Activated T-cell treated with anti-CD3 and anti-CD28 coated beads, Interleukin-2, amount 50 U/mL, for 24 hours (primary cell): ENCODE measurements at regions not wholly inside any gene's neighbourhood (a gene's known extent, or its start where the extent isn't known, plus 50 kb on each side); places are given as distances from the start of the nearest gene placed in this dataset.
"Not testable (repeated sequence)": the region's sequence is repeated elsewhere in the genome, so short reads cannot be mapped to it uniquely, and the experiment has no call there.

Experiments
- DNase-seq: peaks from one replicate; pipeline ENCODE4 v3.0.0-alpha.2; 2020
- H3K27ac Mint-ChIP-seq: 2 replicates; pipeline ENCODE4 v1.8.0; 2020; ENCODE audit warnings: mild to moderate bottlenecking, mixed read lengths
- H3K27me3 Mint-ChIP-seq: 2 replicates; pipeline ENCODE4 v1.8.0; 2020; ENCODE audit warnings: mixed read lengths
- H3K36me3 Mint-ChIP-seq: 2 replicates; pipeline ENCODE4 v1.8.0; 2020; ENCODE audit warnings: low read depth, mixed read lengths
- H3K4me1 Mint-ChIP-seq: 2 replicates; pipeline ENCODE4 v1.8.0; 2020; ENCODE audit warnings: low read depth, mixed read lengths
- H3K4me3 Mint-ChIP-seq: 2 replicates; pipeline ENCODE4 v1.8.0; 2020; ENCODE audit warnings: mild to moderate bottlenecking, moderate library complexity, mixed read lengths
- H3K9me3 Mint-ChIP-seq: 2 replicates; pipeline ENCODE4 v1.8.0; 2020; ENCODE audit warnings: mixed read lengths

GRCh38 chr3:106836906-106837305 is 540.3 kb upstream of the CCDC54 start:
- Mint-ChIP-seq H3K27ac (no peak overlapping the region), H3K27me3 (no peaks in the 10 kb centered on the region), H3K36me3 (no peaks in the 10 kb centered on the region), H3K4me3 (no peak overlapping the region), H3K4me1 (no peaks in the 10 kb centered on the region), H3K9me3 (peaks cover 9% of the 10 kb centered on the region)
- no peak for DNase-seq

GRCh38 chr3:106837616-106838015 is 539.6 kb upstream of the CCDC54 start:
- H3K9me3 Mint-ChIP-seq, result peaks cover 2% of the 10 kb centered on the region
- no peak overlapping the region for H3K4me3 Mint-ChIP-seq
- DNase-seq, result no peak
- no peaks in the 10 kb centered on the region for H3K4me1 Mint-ChIP-seq
- no peak overlapping the region for H3K27ac Mint-ChIP-seq
- no peaks in the 10 kb centered on the region for H3K27me3 Mint-ChIP-seq
- H3K36me3 Mint-ChIP-seq, result no peaks in the 10 kb centered on the region

DNA sequence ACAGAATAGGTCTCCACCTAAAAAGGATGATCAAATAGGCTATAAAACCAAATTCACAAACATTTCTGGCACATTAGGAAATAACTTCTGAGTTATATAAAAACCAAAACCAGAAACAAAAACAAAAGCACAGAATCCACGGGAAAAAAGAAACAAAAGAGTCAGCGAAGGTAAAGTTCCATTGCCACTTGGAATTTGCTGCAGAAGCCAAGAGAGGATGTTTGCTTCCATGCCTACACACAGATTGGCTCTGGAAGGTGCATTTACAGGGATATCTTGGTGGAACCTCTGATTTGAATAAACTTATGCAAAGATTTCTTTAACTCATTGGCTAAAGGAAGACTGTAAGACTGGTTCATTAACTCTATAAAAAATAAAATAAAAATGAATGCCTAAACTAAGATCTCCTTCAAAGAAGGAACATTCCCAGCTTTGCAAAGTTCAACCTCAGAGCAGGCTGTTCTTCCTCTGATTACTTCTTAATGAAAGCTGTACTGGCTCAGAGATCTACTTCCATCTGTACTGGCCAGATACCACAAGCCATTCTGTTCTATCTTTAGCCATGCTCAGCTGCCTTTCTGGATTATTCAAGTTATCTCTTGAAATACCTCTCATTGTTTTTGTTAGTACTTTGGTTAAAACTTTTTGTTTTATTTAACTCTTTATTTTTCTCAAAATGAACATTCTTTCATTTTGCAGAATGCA is 537.5 kb upstream of the CCDC54 start:
- peaks cover 2% of the 10 kb centered on the region for H3K9me3 Mint-ChIP-seq

DNA sequence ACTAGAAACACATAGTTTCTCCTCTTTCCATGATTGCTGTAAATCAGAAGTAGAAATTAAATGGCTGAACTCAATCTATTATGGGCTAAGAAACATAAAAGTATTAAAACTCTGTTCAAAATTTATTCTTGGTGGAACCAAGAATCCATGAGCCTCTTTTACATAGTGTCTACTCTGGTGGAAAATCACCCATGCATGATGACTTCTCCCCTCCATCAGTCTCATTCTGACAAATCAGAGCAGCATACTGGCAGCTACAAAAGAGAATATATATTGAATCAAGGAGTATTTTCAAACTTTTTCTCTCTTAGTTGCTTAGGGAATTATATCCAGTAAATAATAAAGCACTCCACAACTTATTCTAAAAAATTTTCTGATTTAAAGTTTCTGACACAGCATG is 536.9 kb upstream of the CCDC54 start:
- Mint-ChIP-seq H3K36me3 (no peaks in the 10 kb centered on the region), H3K27ac (no peak overlapping the region), H3K4me1 (no peaks in the 10 kb centered on the region), H3K4me3 (no peak overlapping the region), H3K9me3 (peaks cover 2% of the 10 kb centered on the region), H3K27me3 (no peaks in the 10 kb centered on the region)
- DNase-seq, result no peak

More for the DNA sequence above, 537.5 kb upstream of the CCDC54 start:
- Mint-ChIP-seq H3K4me3 (no peak overlapping the region), H3K27me3 (no peaks in the 10 kb centered on the region), H3K36me3 (no peaks in the 10 kb centered on the region), H3K27ac (no peak overlapping the region), H3K4me1 (no peaks in the 10 kb centered on the region)
- DNase-seq, result no peak

DNA sequence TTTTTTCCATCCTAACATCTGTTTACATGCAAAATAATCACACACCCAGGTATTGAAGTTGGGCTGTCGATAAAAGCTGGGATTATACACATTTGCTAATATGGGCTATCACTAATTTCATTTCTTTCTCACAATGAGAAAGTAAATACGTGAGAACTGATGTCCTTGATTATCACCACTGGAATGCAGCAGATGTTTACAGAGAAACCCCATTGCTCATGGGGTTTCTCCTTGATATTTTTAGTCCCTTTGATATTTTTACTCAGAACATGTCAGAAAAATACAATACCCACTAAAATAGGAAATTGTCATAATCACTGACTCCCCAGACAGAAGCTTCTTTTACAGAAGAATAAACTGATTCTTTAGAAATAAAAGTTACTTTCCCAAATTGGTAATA is 535.1 kb upstream of the CCDC54 start:
- no peak for DNase-seq
- Mint-ChIP-seq H3K4me1 (no peaks in the 10 kb centered on the region), H3K36me3 (no peaks in the 10 kb centered on the region), H3K9me3 (peaks cover 2% of the 10 kb centered on the region), H3K27me3 (no peaks in the 10 kb centered on the region), H3K27ac (no peak overlapping the region), H3K4me3 (no peak overlapping the region)

- no peaks in the 10 kb centered on the region for H3K9me3 Mint-ChIP-seq
- H3K4me1 Mint-ChIP-seq, result no peaks in the 10 kb centered on the region
- no peak overlapping the region for H3K4me3 Mint-ChIP-seq
- H3K36me3 Mint-ChIP-seq, result no peaks in the 10 kb centered on the region
- no peak overlapping the region for H3K27ac Mint-ChIP-seq
- DNase-seq, result no peak
- no peaks in the 10 kb centered on the region for H3K27me3 Mint-ChIP-seq
Observed at GRCh38 chr3:106844638-106845037, 532.6 kb upstream of the CCDC54 start.

- Mint-ChIP-seq H3K27ac (no peak overlapping the region), H3K9me3 (no peaks in the 10 kb centered on the region), H3K36me3 (no peaks in the 10 kb centered on the region), H3K27me3 (no peaks in the 10 kb centered on the region), H3K4me3 (no peak overlapping the region), H3K4me1 (no peaks in the 10 kb centered on the region)
- DNase-seq, result no peak
Observed at GRCh38 chr3:106848099-106848498, 529.1 kb upstream of the CCDC54 start.

- H3K4me1 Mint-ChIP-seq, result no peaks in the 10 kb centered on the region
- H3K36me3 Mint-ChIP-seq, result no peaks in the 10 kb centered on the region
- DNase-seq, result no peak
- H3K4me3 Mint-ChIP-seq, result no peak overlapping the region
- no peak overlapping the region for H3K27ac Mint-ChIP-seq
- H3K27me3 Mint-ChIP-seq, result no peaks in the 10 kb centered on the region
- no peaks in the 10 kb centered on the region for H3K9me3 Mint-ChIP-seq
Observed at GRCh38 chr3:106850437-106850836, 526.8 kb upstream of the CCDC54 start.

DNA sequence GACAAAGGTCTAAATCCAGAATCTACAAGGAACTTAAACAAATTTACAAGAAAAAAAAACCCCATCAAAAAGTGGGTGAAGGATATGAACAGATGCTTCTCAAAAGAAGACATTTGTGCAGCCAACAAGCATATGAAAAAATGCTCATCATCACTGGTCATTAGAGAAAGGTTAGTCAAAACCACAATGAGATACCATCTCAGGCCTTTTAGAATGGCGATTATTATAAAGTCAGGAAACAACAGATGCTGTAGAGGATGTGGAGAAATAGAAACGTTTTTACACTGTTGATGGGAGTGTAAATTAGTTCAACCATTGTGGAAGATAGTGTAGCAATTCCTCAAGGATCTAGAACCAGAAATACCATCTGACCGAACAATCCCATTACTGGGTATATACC is 518.9 kb upstream of the CCDC54 start:
- not testable (repeated sequence) for H3K27me3 Mint-ChIP-seq, H3K36me3 Mint-ChIP-seq, H3K9me3 Mint-ChIP-seq, H3K27ac Mint-ChIP-seq, H3K4me1 Mint-ChIP-seq, H3K4me3 Mint-ChIP-seq, DNase-seq

DNA sequence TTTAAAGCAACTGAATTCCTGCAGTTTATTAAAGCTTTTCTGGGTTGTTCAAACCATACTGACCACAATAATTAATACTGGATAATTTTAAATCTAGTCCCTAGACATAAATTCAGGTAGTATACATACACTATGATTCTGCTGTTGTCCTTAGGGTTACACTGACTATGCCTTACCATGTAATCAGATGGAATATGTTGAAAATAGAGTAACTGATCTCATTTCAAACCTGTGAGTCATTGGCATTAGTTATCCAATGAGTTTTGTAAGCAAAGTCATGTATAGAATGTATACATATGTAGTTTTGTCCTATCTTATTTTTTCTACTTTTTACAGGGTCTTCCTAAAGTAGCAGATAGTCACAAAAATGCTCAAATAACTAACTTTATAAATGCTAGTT is 517.1 kb upstream of the CCDC54 start:
- H3K27me3 Mint-ChIP-seq, result no peaks in the 10 kb centered on the region
- no peaks in the 10 kb centered on the region for H3K36me3 Mint-ChIP-seq
- H3K9me3 Mint-ChIP-seq, result no peaks in the 10 kb centered on the region
- no peaks in the 10 kb centered on the region for H3K4me1 Mint-ChIP-seq
- no peak for DNase-seq
- H3K4me3 Mint-ChIP-seq, result no peak overlapping the region
- no peak overlapping the region for H3K27ac Mint-ChIP-seq

DNA sequence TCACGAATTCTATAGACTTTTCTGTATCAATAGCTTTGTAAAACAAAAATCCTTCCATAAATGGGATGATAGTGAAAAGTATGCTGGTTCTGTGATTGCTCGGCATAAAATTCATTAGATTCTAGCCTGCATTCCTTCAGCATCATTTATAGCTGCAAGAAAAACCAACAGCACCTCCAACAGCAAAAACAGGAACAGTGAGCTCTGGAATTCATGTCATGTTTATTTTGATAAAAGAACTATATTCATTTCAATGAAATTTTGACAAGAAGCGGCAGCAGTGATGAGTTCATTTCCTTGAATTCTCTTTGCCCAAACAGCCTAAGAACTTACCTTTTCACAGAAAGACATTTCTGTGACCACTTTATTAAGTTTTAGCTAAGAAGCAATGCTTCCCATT is 515.2 kb upstream of the CCDC54 start:
- H3K27ac Mint-ChIP-seq, result no peak overlapping the region
- no peaks in the 10 kb centered on the region for H3K4me1 Mint-ChIP-seq
- peaks cover 4% of the 10 kb centered on the region for H3K9me3 Mint-ChIP-seq
- no peak for DNase-seq
- H3K27me3 Mint-ChIP-seq, result no peaks in the 10 kb centered on the region
- no peak overlapping the region for H3K4me3 Mint-ChIP-seq
- no peaks in the 10 kb centered on the region for H3K36me3 Mint-ChIP-seq

GRCh38 chr3:106877627-106878026 is 499.6 kb upstream of the CCDC54 start:
- no peaks in the 10 kb centered on the region for H3K9me3 Mint-ChIP-seq
- no peaks in the 10 kb centered on the region for H3K4me1 Mint-ChIP-seq
- no peak overlapping the region for H3K27ac Mint-ChIP-seq
- H3K36me3 Mint-ChIP-seq, result no peaks in the 10 kb centered on the region
- H3K4me3 Mint-ChIP-seq, result no peak overlapping the region
- peaks cover 3% of the 10 kb centered on the region for H3K27me3 Mint-ChIP-seq
- no peak for DNase-seq

- no peak for DNase-seq
- H3K4me3 Mint-ChIP-seq, result no peak overlapping the region
- no peak overlapping the region for H3K27ac Mint-ChIP-seq
- H3K36me3 Mint-ChIP-seq, result no peaks in the 10 kb centered on the region
- peaks cover 3% of the 10 kb centered on the region for H3K27me3 Mint-ChIP-seq
- H3K9me3 Mint-ChIP-seq, result no peaks in the 10 kb centered on the region
- no peaks in the 10 kb centered on the region for H3K4me1 Mint-ChIP-seq
Observed at GRCh38 chr3:106880206-106880605, 497.0 kb upstream of the CCDC54 start.

DNA sequence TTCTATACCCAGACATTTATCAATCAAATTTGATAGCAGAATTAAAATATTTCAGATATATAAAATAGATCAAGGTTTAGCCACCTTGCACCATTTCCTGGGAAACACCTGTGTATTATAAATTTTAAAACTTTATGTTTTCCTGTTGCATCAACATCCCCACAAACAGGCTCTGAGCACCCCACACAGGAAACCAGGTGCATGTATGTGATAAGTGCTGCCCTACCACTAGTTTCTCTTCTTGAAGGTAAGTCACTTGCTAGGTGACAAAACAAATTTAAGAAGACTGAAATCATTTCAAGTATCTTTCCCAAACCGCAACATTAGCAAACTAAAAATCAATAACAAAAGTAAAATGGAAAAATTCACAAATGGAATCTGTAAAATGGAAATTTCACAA is 496.1 kb upstream of the CCDC54 start:
- H3K4me1 Mint-ChIP-seq, result no peaks in the 10 kb centered on the region
- no peak overlapping the region for H3K4me3 Mint-ChIP-seq
- no peak for DNase-seq
- H3K36me3 Mint-ChIP-seq, result no peaks in the 10 kb centered on the region
- H3K9me3 Mint-ChIP-seq, result no peaks in the 10 kb centered on the region
- H3K27ac Mint-ChIP-seq, result no peak overlapping the region
- H3K27me3 Mint-ChIP-seq, result peaks cover 3% of the 10 kb centered on the region

- no peak for DNase-seq
- Mint-ChIP-seq H3K9me3 (no peaks in the 10 kb centered on the region), H3K27ac (no peak overlapping the region), H3K4me3 (no peak overlapping the region), H3K4me1 (no peaks in the 10 kb centered on the region), H3K27me3 (peaks cover 3% of the 10 kb centered on the region), H3K36me3 (no peaks in the 10 kb centered on the region)
Observed at GRCh38 chr3:106882297-106882696, 494.9 kb upstream of the CCDC54 start.

- Mint-ChIP-seq H3K4me1 (no peaks in the 10 kb centered on the region), H3K9me3 (no peaks in the 10 kb centered on the region), H3K27ac (no peak overlapping the region), H3K4me3 (no peak overlapping the region), H3K27me3 (no peaks in the 10 kb centered on the region), H3K36me3 (no peaks in the 10 kb centered on the region)
- DNase-seq, result no peak
Observed at GRCh38 chr3:106906074-106906473, 471.2 kb upstream of the CCDC54 start.
